Skin epidermis (tissue), 12 donors: ENCODE measurements at regions not wholly inside any gene's neighbourhood (a gene's known extent, or its start where the extent isn't known, plus 50 kb on each side); places are given as distances from the start of the nearest gene placed in this dataset.

ENCODE experiments used
- H3K27ac ChIP-seq, 21 experiments: fragments of 200-600 bp; sonication (generic) in 11 of 21; one replicate each; pipeline ENCODE4 v1.5.0; 2020; ENCODE audit warnings: mild to moderate bottlenecking in 3 of 21, inconsistent platforms in 2 of 21, moderate library complexity in 2 of 21
- H3K4me3 ChIP-seq, 7 experiments: fragments of 200-600 bp; sonication (generic) in 2 of 7; one replicate each; pipeline ENCODE4 v1.5.0; 2020; ENCODE audit warnings: inconsistent platforms in 2 of 7, mild to moderate bottlenecking in 2 of 7, moderate library complexity in 1 of 7

GRCh38 chr3:164208821-164209220, 869.5 kb downstream of the SI start:
- no peak overlapping the region for H3K27ac ChIP-seq
- no peak overlapping the region for H3K4me3 ChIP-seq

GRCh38 chr3:164208048-164208447, 870.2 kb downstream of the SI start:
- Histone ChIP-seq H3K4me3 (no peak overlapping the region), H3K27ac (no peak overlapping the region)

DNA sequence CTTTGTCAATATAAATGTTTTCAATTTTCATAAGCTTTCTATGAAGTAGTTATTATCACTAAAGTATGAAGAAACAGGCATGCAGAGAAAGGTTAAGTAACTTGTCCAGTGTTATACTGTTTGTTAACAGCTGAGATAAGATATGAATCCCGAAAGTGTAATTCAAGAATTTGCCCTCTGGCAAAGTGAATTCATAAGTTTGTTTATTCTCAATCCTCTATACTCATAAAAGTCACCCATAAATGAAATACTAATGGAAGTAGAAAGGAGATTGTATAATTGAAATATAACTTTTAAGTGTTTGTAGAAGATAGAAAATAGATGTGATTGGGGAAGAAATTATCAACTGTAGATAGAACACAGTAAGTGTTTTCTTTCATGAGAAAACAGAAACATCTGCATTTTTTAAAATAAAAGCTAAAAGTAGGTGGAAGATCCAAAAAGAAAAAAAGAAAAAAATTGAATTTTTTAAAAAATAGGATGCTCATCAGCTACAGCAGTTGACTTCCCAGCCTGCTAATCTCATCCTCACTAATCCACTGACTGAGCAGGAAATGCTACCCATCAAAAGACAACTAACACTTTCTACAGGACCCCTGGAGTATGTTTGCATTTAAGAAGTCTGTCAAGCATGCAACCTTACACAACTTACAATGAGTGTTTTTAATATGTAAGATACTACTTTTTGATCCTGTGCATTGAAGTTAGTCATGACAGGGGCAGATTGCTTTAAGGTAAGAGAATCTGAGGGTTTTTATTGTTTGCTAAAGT, 878.1 kb downstream of the SI start:
- H3K4me3 ChIP-seq = no peak overlapping the region
- H3K27ac ChIP-seq = no peak overlapping the region

GRCh38 chr3:164196477-164196876, 881.8 kb downstream of the SI start:
- no peak overlapping the region for H3K4me3 ChIP-seq
- no peak overlapping the region for H3K27ac ChIP-seq

DNA sequence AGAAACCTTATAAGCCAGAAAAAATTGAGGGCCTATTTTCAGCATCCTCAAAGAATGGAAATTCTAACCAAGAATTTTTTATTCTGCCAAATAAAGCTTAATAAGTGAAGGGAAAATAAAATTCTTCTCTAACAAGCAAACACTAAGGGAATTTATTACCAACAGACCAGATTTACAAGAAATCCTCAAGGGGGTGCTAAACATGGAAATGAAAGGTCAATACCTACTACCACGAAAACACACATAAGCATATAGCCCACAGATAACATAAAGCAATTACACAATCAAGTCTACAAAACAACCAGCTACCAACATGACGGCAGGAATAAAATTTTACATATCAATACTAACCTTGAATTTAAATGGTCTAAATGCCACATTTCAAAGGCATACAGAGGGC, 883.5 kb downstream of the SI start:
- Histone ChIP-seq H3K4me3 (no peak overlapping the region), H3K27ac (no peak overlapping the region)

GRCh38 chr3:164192974-164193373, 885.3 kb downstream of the SI start:
- H3K4me3 ChIP-seq = no peak overlapping the region

GRCh38 chr3:164190566-164190965, 887.7 kb downstream of the SI start:
- H3K4me3 ChIP-seq = no peak overlapping the region
- no peak overlapping the region for H3K27ac ChIP-seq

More at GRCh38 chr3:164192974-164193373, 885.3 kb downstream of the SI start:
- no peak overlapping the region for H3K27ac ChIP-seq

GRCh38 chr3:164186095-164186494, 892.2 kb downstream of the SI start:
- no peak overlapping the region for H3K4me3 ChIP-seq
- H3K27ac ChIP-seq = no peak overlapping the region

- no peak overlapping the region for H3K27ac ChIP-seq
- no peak overlapping the region for H3K4me3 ChIP-seq
These were observed 899.1 kb downstream of the SI start for GRCh38 chr3:164179110-164179774.

- no peak overlapping the region for H3K4me3 ChIP-seq
- no peak overlapping the region for H3K27ac ChIP-seq
These were observed 904.2 kb downstream of the SI start for GRCh38 chr3:164174059-164174458.

GRCh38 chr3:164155400-164155799, 922.9 kb downstream of the SI start:
- no peak overlapping the region for H3K27ac ChIP-seq
- no peak overlapping the region for H3K4me3 ChIP-seq

DNA sequence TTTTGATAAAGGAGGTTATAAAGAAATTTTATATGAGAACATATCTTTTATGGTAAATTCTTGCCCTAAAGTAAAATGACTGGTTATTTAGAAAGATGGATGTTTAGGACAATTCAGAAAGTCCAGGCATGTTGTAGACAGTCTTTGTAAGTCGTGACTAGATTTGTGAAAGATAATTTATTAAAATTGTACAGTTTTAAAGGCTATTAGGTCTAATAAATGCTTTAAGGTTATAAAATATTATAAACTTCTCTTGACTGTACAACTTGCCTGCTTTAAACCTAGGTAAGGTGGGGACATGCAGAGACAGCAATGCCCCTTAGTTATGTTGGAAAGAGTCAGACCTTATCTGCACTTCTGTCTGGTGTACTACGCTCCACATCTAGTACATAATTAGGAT, 933.5 kb downstream of the SI start:
- Histone ChIP-seq H3K27ac (no peak overlapping the region), H3K4me3 (no peak overlapping the region)

DNA sequence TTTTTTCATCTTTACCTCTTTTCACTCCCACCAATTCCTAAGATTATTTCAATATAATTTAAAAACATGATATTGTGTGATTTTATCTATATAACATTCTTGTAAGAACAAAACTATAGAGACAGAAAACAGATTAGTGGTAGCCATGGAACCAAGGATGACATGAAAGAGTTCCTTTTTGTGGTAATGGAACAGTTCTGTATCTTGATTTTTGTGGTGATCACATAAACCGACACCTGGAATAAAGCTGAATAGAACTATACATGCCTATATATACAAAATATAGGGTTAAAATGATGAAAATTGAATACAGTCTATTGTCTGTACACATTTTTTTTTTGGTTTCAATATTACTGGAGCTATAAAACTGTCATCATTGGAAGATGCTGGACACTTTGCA, 945.4 kb downstream of the SI start:
- H3K4me3 ChIP-seq = no peak overlapping the region
- no peak overlapping the region for H3K27ac ChIP-seq

- H3K4me3 ChIP-seq = no peak overlapping the region
These were observed 964.6 kb downstream of the SI start for GRCh38 chr3:164113371-164114332.

GRCh38 chr3:164096352-164096751, 981.9 kb downstream of the SI start:
- Histone ChIP-seq H3K27ac (no peak overlapping the region), H3K4me3 (no peak overlapping the region)

More at GRCh38 chr3:164113371-164114332, 964.6 kb downstream of the SI start:
- H3K27ac ChIP-seq = no peak overlapping the region

- H3K4me3 ChIP-seq = no peak overlapping the region
These were observed 982.3 kb downstream of the SI start for GRCh38 chr3:164095949-164096348.

DNA sequence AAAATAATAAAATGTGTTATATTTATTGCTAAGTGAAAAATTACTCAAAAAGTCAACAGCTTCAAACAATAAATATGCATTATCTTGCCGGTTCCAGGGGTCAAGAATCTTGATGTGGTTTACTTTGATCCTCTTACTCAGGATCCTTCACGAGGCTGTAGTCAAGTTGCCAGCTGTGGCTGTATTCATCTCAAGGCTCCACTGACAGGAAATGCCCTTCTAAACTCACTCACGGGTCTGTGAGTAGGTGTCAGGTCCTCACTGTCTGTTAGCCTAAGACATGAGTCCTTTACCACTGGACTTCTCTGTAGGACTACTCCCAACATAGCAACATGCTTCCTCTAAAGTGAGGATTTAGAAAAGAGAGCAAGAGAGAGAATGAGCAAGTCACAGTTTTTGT, 983.0 kb downstream of the SI start:
- Histone ChIP-seq H3K27ac (no peak overlapping the region), H3K4me3 (no peak overlapping the region)

More at GRCh38 chr3:164095949-164096348, 982.3 kb downstream of the SI start:
- no peak overlapping the region for H3K27ac ChIP-seq

DNA sequence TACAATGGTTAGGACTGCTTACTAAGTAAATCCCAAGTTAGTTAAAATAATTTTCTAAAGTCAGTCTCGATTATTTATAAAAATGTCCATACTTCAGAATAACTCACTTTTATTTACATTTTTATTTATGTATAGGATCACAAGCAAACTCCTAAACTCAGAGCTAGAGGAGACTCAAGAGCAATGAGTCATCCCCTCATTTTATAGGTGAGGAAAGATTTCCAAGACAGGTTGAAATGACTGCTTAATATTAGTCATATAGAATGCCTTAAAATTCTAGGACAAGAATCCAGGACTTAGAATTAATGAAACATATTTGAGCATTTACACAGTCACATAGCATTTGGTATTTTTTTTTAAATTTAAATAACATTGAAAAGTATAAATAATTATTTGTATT, 983.8 kb downstream of the SI start:
- no peak overlapping the region for H3K4me3 ChIP-seq
- no peak overlapping the region for H3K27ac ChIP-seq

GRCh38 chr3:164080208-164080607, 998.1 kb downstream of the SI start:
- H3K4me3 ChIP-seq = no peak overlapping the region
- H3K27ac ChIP-seq = no peak overlapping the region

GRCh38 chr3:164064298-164064697, 1014.0 kb downstream of the SI start:
- H3K4me3 ChIP-seq = no peak overlapping the region
- H3K27ac ChIP-seq = no peak overlapping the region
